NCI-H345 (cell line): ENCODE measurements at regions not wholly inside any gene's neighbourhood (a gene's known extent, or its start where the extent isn't known, plus 50 kb on each side); places are given as distances from the start of the nearest gene placed in this dataset.
"Not testable (repeated sequence)": the region's sequence is repeated elsewhere in the genome, so short reads cannot be mapped to it uniquely, and the experiment has no call there.

Experiments used
- DNase-seq: peaks from one replicate; lab custom pipeline; 2025; lab: John Stamatoyannopoulos, UW

- DNase-seq = no peak
Measured at GRCh38 chr13:34166406-34166805, 348.5 kb downstream of the RFC3 start.

- DNase-seq = no peak
Measured at GRCh38 chr13:34167347-34167746, 349.4 kb downstream of the RFC3 start.

- no peak for DNase-seq
Measured at GRCh38 chr13:34172048-34172447, 354.1 kb downstream of the RFC3 start.

GRCh38 chr13:34174671-34175145 lies 356.8 kb downstream of the RFC3 start:
- no peak for DNase-seq

- no peak for DNase-seq
Measured at GRCh38 chr13:34175551-34175950, 357.6 kb downstream of the RFC3 start.

- no peak for DNase-seq
Measured at GRCh38 chr13:34176633-34177032, 358.7 kb downstream of the RFC3 start.

GRCh38 chr13:34179481-34179880 lies 361.5 kb downstream of the RFC3 start:
- DNase-seq = peak; percentile 44

- DNase-seq = no peak
Measured at GRCh38 chr13:34179927-34180326, 362.0 kb downstream of the RFC3 start.

GRCh38 chr13:34181256-34181655 lies 363.3 kb downstream of the RFC3 start:
- DNase-seq = not testable (repeated sequence)

GRCh38 chr13:34189946-34190345 lies 372.0 kb downstream of the RFC3 start:
- no peak for DNase-seq

- no peak for DNase-seq
Measured at GRCh38 chr13:34201050-34201913, 383.3 kb downstream of the RFC3 start.

GRCh38 chr13:34207334-34207733 lies 389.4 kb downstream of the RFC3 start:
- no peak for DNase-seq

- DNase-seq = no peak
Measured at GRCh38 chr13:34207872-34208271, 389.9 kb downstream of the RFC3 start.

GRCh38 chr13:34208336-34208735 lies 390.4 kb downstream of the RFC3 start:
- no peak for DNase-seq

- DNase-seq = no peak
Measured at GRCh38 chr13:34210341-34210740, 392.4 kb downstream of the RFC3 start.

GRCh38 chr13:34214686-34215085 lies 396.7 kb downstream of the RFC3 start:
- no peak for DNase-seq

- no peak for DNase-seq
Measured at GRCh38 chr13:34216256-34216655, 398.3 kb downstream of the RFC3 start.

GRCh38 chr13:34217343-34218025 lies 399.5 kb downstream of the RFC3 start:
- DNase-seq = no peak

- no peak for DNase-seq
Measured at GRCh38 chr13:34223984-34224383, 406.0 kb downstream of the RFC3 start.

- no peak for DNase-seq
Measured at GRCh38 chr13:34224877-34225276, 406.9 kb downstream of the RFC3 start.

GRCh38 chr13:34230271-34230670 lies 412.3 kb downstream of the RFC3 start:
- DNase-seq = no peak

- no peak for DNase-seq
Measured at GRCh38 chr13:34241332-34241731, 423.4 kb downstream of the RFC3 start.

GRCh38 chr13:34243403-34243802 lies 425.5 kb downstream of the RFC3 start:
- no peak for DNase-seq
